ENCODE measurements at regions not wholly inside any gene's neighbourhood (a gene's known extent, or its start where the extent isn't known, plus 50 kb on each side); places are given as distances from the start of the nearest gene placed in this dataset.
"Not testable (repeated sequence)": the region's sequence is repeated elsewhere in the genome, so short reads cannot be mapped to it uniquely, and the experiment has no call there.

- not testable (repeated sequence) for TF ChIP-seq POLR2A (IDR thresholded peaks at IDR 0.05; ENCODE audit: low read length); GATA1 (IDR thresholded peaks at IDR 0.05; ENCODE audit: low read depth, low read length)
Observed at GRCh38 chr2:89153210-89153609, 461.7 kb downstream of the RPIA start.
